ENCODE measurements at regions not wholly inside any gene's neighbourhood (a gene's known extent, or its start where the extent isn't known, plus 50 kb on each side); places are given as distances from the start of the nearest gene placed in this dataset.
"Not testable (repeated sequence)": the region's sequence is repeated elsewhere in the genome, so short reads cannot be mapped to it uniquely, and the experiment has no call there.

- FAIRE-seq = no peak
- TF ChIP-seq, protein P1, sequence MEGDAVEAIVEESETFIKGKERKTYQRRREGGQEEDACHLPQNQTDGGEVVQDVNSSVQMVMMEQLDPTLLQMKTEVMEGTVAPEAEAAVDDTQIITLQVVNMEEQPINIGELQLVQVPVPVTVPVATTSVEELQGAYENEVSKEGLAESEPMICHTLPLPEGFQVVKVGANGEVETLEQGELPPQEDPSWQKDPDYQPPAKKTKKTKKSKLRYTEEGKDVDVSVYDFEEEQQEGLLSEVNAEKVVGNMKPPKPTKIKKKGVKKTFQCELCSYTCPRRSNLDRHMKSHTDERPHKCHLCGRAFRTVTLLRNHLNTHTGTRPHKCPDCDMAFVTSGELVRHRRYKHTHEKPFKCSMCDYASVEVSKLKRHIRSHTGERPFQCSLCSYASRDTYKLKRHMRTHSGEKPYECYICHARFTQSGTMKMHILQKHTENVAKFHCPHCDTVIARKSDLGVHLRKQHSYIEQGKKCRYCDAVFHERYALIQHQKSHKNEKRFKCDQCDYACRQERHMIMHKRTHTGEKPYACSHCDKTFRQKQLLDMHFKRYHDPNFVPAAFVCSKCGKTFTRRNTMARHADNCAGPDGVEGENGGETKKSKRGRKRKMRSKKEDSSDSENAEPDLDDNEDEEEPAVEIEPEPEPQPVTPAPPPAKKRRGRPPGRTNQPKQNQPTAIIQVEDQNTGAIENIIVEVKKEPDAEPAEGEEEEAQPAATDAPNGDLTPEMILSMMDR (IDR thresholded peaks at IDR 0.05; ENCODE audit: insufficient read depth, missing control alignments) = no peak
Measured at GRCh38 chr9:79089054-79089560, 482.7 kb upstream of the TLE4 start.

DNA sequence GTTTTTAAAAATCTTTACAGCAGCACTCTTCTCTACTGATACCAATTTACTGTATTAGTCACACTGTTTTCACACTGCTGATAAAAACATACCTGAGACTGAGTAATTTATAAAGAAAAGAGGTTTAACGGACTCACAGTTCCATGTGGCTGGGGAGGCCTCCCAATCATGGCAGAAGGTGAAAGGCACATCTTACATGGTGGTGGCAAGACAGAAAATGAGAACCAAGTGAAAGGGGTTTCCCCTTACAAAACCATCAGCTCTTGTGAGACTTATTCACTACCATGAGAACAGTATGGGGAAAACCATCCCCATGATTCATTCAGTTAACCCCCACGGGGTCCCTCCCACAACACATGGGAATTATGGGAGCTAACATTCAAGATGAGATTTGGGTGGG lies 481.9 kb upstream of the TLE4 start:
- DNase-seq (ENCODE audit: insufficient read length, low spot score); FAIRE-seq: not testable (repeated sequence)

More at GRCh38 chr9:79089054-79089560, 482.7 kb upstream of the TLE4 start:
- no peak for DNase-seq (ENCODE audit: insufficient read length, low spot score)

- DNase-seq (ENCODE audit: insufficient read length, low spot score); FAIRE-seq: not testable (repeated sequence)
Measured at GRCh38 chr9:79103257-79103656, 468.5 kb upstream of the TLE4 start.

DNA sequence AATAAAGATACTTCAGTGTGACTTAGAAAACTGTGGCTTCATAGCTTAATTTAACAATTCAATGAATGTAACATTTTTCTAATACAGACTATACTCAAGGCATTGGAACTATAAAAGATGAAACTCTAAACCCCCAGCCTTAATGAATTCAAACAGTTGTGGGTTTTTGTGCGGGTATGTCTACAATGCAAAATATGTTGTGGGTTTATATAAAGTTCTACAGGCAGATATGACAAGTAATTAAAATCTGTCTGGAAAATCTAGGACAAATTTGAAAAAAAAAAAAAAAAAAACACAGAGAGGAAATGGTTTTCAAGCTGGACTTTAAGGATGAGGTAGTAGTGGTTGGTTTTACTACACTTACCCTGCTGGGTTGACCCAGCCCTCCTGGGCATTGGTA lies 467.5 kb upstream of the TLE4 start:
- no peak for FAIRE-seq
- no peak for DNase-seq (ENCODE audit: insufficient read length, low spot score)
- TF ChIP-seq, protein P1 (IDR thresholded peaks at IDR 0.05; ENCODE audit: insufficient read depth, missing control alignments) = no peak

DNA sequence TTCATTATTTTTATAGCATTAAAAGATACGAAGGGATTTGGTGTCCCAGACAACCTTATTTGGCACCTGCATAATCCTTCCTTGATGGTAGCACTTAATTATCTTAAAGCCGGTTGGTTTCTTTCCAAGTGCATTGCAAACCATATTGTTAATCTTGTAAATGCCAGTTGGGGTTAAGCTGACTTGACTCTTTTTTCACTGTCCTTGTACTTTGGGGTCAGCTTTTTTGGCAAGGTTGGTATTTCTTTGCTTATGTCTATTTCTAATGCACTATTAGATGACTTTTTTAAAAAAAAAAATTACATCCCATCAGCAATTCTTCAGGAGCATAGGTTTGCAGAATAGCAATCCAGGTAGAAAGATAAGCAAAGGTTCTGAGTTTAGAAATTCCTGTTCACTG lies 466.8 kb upstream of the TLE4 start:
- FAIRE-seq (peak; percentile 91), DNase-seq (ENCODE audit: insufficient read length, low spot score) (peak; percentile 19)
- TF ChIP-seq, protein P1 (IDR thresholded peaks at IDR 0.05; ENCODE audit: insufficient read depth, missing control alignments) = no peak

- DNase-seq (ENCODE audit: insufficient read length, low spot score) (no peak), FAIRE-seq (no peak)
- TF ChIP-seq, protein P1 (IDR thresholded peaks at IDR 0.05; ENCODE audit: insufficient read depth, missing control alignments) = no peak
Measured at GRCh38 chr9:79107911-79108676, 463.7 kb upstream of the TLE4 start.

DNA sequence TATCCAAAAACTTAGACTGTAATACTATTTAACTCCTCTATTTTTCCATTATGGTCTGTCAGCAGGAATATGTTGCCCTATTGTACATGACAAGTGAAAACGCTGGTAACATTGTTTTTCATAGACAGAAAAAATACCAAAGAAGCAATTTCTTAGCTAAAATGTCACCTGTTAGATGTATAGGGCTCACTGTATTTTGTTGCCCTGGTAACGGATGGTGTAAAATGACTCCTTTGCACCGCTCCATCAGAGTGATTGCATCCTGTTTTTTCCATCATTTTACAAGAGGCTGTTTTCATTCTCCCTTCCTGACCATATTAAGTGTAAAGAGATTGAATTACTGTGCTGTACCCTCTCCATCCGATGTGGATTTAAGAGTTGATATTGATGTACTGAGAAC lies 460.1 kb upstream of the TLE4 start:
- FAIRE-seq (no peak), DNase-seq (ENCODE audit: insufficient read length, low spot score) (no peak)
- TF ChIP-seq, protein P1 (IDR thresholded peaks at IDR 0.05; ENCODE audit: insufficient read depth, missing control alignments) = no peak

- DNase-seq (ENCODE audit: insufficient read length, low spot score) (no peak), FAIRE-seq (no peak)
- TF ChIP-seq, protein P1 (IDR thresholded peaks at IDR 0.05; ENCODE audit: insufficient read depth, missing control alignments) = no peak
Measured at GRCh38 chr9:79115176-79115575, 456.6 kb upstream of the TLE4 start.

Measured in D721Med (cell line).